Osteocyte (in vitro differentiated cells): ENCODE measurements at regions not wholly inside any gene's neighbourhood (a gene's known extent, or its start where the extent isn't known, plus 50 kb on each side); places are given as distances from the start of the nearest gene placed in this dataset.
A peak's percentile ranks its signal among the peaks of the same experiment; 100 is the strongest.

Experiments used
- DNase-seq: peaks from one replicate; pipeline ENCODE4 v3.0.0; 2021; ENCODE audit warnings: mixed read lengths; ENCODE audit not compliant: unreplicated experiment; ENCODE audit errors: extremely low spot score
- H3K27ac Mint-ChIP-seq: one replicate; pipeline ENCODE4 v1.8.0; 2021; ENCODE audit warnings: mild to moderate bottlenecking, mixed read lengths; ENCODE audit not compliant: unreplicated experiment
- H3K27me3 Mint-ChIP-seq: one replicate; pipeline ENCODE4 v1.8.0; 2021; ENCODE audit warnings: mixed read lengths; ENCODE audit not compliant: unreplicated experiment
- H3K36me3 Mint-ChIP-seq: one replicate; pipeline ENCODE4 v1.8.0; 2021; ENCODE audit warnings: mixed read lengths; ENCODE audit not compliant: unreplicated experiment
- H3K4me1 Mint-ChIP-seq: one replicate; pipeline ENCODE4 v1.8.0; 2021; ENCODE audit warnings: mixed read lengths; ENCODE audit not compliant: unreplicated experiment
- H3K4me3 Mint-ChIP-seq: one replicate; pipeline ENCODE4 v1.8.0; 2021; ENCODE audit warnings: mild to moderate bottlenecking, moderate library complexity, mixed read lengths; ENCODE audit not compliant: unreplicated experiment
- H3K9me3 Mint-ChIP-seq: one replicate; pipeline ENCODE4 v1.8.0; 2021; ENCODE audit warnings: mixed read lengths; ENCODE audit not compliant: unreplicated experiment
- CTCF ChIP-seq: fragments of 200-600 bp; sonication (generic); IDR thresholded peaks from 2 replicates; pipeline ENCODE4 v1.5.0; 2021; ENCODE audit warnings: antibody characterized with exemption, mild to moderate bottlenecking, moderate library complexity

- TF ChIP-seq CTCF, result no peak
- no peaks in the 10 kb centered on the region for H3K4me1 Mint-ChIP-seq
Measured at GRCh38 chr18:32583431-32583830, 112.7 kb upstream of the GAREM1 start.

GRCh38 chr18:32582455-32582854 is 111.8 kb upstream of the GAREM1 start:
- H3K27ac Mint-ChIP-seq, result no peak overlapping the region
- no peak for TF ChIP-seq CTCF
- H3K27me3 Mint-ChIP-seq, result no peaks in the 10 kb centered on the region
- no peaks in the 10 kb centered on the region for H3K36me3 Mint-ChIP-seq
- H3K4me1 Mint-ChIP-seq, result no peaks in the 10 kb centered on the region
- peaks cover 3% of the 10 kb centered on the region for H3K9me3 Mint-ChIP-seq
- no peak overlapping the region for H3K4me3 Mint-ChIP-seq
- no peak for DNase-seq

More at GRCh38 chr18:32583431-32583830, 112.7 kb upstream of the GAREM1 start:
- no peaks in the 10 kb centered on the region for H3K36me3 Mint-ChIP-seq
- no peaks in the 10 kb centered on the region for H3K27me3 Mint-ChIP-seq
- H3K9me3 Mint-ChIP-seq, result peaks cover 3% of the 10 kb centered on the region
- no peak overlapping the region for H3K27ac Mint-ChIP-seq
- H3K4me3 Mint-ChIP-seq, result no peak overlapping the region
- no peak for DNase-seq

- no peak for DNase-seq
- H3K36me3 Mint-ChIP-seq, result no peaks in the 10 kb centered on the region
- TF ChIP-seq CTCF, result no peak
Measured at GRCh38 chr18:32577561-32577960, 106.9 kb upstream of the GAREM1 start.

GRCh38 chr18:32576296-32576916 is 105.7 kb upstream of the GAREM1 start:
- Mint-ChIP-seq H3K4me3 (no peak overlapping the region), H3K27me3 (no peaks in the 10 kb centered on the region), H3K36me3 (no peaks in the 10 kb centered on the region), H3K4me1 (no peaks in the 10 kb centered on the region), H3K9me3 (no peaks in the 10 kb centered on the region), H3K27ac (no peak overlapping the region)
- DNase-seq, result no peak
- peak; percentile 36 for TF ChIP-seq CTCF

More at GRCh38 chr18:32577561-32577960, 106.9 kb upstream of the GAREM1 start:
- Mint-ChIP-seq H3K27ac (no peak overlapping the region), H3K4me3 (no peak overlapping the region), H3K4me1 (no peaks in the 10 kb centered on the region), H3K9me3 (no peaks in the 10 kb centered on the region), H3K27me3 (no peaks in the 10 kb centered on the region)

- no peak for TF ChIP-seq CTCF
- Mint-ChIP-seq H3K4me1 (no peaks in the 10 kb centered on the region), H3K4me3 (no peak overlapping the region), H3K27ac (no peak overlapping the region), H3K27me3 (no peaks in the 10 kb centered on the region), H3K36me3 (no peaks in the 10 kb centered on the region), H3K9me3 (no peaks in the 10 kb centered on the region)
- DNase-seq, result no peak
Measured at GRCh38 chr18:32566960-32567359, 96.3 kb upstream of the GAREM1 start.
